ENCODE measurements at regions not wholly inside any gene's neighbourhood (a gene's known extent, or its start where the extent isn't known, plus 50 kb on each side); places are given as distances from the start of the nearest gene placed in this dataset.

- H3K36me3 ChIP-seq (ENCODE audit: control insufficient read depth in 2 of 2, insufficient read depth in 1 of 2, low read length in 2 of 2) = no peaks in the 10 kb centered on the region
- ChIA-PET CTCF (no interaction called here), POLR2A (no interaction called here)
- no peak overlapping the region for H3K4me3 ChIP-seq (ENCODE audit: low read depth, low read length)
- no peaks in the 10 kb centered on the region for H3K4me1 ChIP-seq (ENCODE audit: control insufficient read depth, insufficient read depth, low read length)
- no peak for TF ChIP-seq ZNF239 (tag by site-specific recombination; IDR thresholded peaks at IDR 0.05)
- no peak for TF ChIP-seq ZSCAN16 (tag by site-specific recombination; IDR thresholded peaks at IDR 0.05)
- TF ChIP-seq BCL11A (tag by site-specific recombination; IDR thresholded peaks at IDR 0.05; ENCODE audit: low read depth) = no peak
- TF ChIP-seq ZNF157 (tag by site-specific recombination; IDR thresholded peaks at IDR 0.05) = no peak
- no peak for TF ChIP-seq ZSCAN4 (tag by site-specific recombination; IDR thresholded peaks at IDR 0.05)
- no peak for TF ChIP-seq GLIS1 (tag by site-specific recombination; IDR thresholded peaks at IDR 0.05)
- TF ChIP-seq MZF1 (tag by site-specific recombination; IDR thresholded peaks at IDR 0.05; ENCODE audit: borderline replicate concordance) = no peak
- TF ChIP-seq, protein P1, sequence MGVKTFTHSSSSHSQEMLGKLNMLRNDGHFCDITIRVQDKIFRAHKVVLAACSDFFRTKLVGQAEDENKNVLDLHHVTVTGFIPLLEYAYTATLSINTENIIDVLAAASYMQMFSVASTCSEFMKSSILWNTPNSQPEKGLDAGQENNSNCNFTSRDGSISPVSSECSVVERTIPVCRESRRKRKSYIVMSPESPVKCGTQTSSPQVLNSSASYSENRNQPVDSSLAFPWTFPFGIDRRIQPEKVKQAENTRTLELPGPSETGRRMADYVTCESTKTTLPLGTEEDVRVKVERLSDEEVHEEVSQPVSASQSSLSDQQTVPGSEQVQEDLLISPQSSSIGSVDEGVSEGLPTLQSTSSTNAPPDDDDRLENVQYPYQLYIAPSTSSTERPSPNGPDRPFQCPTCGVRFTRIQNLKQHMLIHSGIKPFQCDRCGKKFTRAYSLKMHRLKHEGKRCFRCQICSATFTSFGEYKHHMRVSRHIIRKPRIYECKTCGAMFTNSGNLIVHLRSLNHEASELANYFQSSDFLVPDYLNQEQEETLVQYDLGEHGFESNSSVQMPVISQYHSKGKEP (tag by site-specific recombination; IDR thresholded peaks at IDR 0.05) = no peak
- TF ChIP-seq ZNF433 (tag by site-specific recombination; IDR thresholded peaks at IDR 0.05; ENCODE audit: low read depth) = no peak
- no peak for TF ChIP-seq PATZ1 (tag by site-specific recombination; IDR thresholded peaks at IDR 0.05)
- TF ChIP-seq PRDM1 (tag by site-specific recombination; IDR thresholded peaks at IDR 0.05) = no peak
- TF ChIP-seq GLI2 (tag by site-specific recombination; IDR thresholded peaks at IDR 0.05; ENCODE audit: borderline replicate concordance, low read depth) = no peak
- TF ChIP-seq, protein P2, sequence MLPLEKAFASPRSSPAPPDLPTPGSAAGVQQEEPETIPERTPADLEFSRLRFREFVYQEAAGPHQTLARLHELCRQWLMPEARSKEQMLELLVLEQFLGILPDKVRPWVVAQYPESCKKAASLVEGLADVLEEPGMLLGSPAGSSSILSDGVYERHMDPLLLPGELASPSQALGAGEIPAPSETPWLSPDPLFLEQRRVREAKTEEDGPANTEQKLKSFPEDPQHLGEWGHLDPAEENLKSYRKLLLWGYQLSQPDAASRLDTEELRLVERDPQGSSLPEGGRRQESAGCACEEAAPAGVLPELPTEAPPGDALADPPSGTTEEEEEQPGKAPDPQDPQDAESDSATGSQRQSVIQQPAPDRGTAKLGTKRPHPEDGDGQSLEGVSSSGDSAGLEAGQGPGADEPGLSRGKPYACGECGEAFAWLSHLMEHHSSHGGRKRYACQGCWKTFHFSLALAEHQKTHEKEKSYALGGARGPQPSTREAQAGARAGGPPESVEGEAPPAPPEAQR (tag by site-specific recombination; IDR thresholded peaks at IDR 0.05) = no peak
- TF ChIP-seq ZFP37 (tag by site-specific recombination; IDR thresholded peaks at IDR 0.05) = no peak
- TF ChIP-seq ZBTB48 (tag by site-specific recombination; IDR thresholded peaks at IDR 0.05) = no peak
- H3K9me3 ChIP-seq (ENCODE audit: control insufficient read depth, insufficient read depth, low read depth, low read length) = no peaks in the 10 kb centered on the region
- H3K27ac ChIP-seq (ENCODE audit: extremely low read depth, low read depth, low read length) = no peak overlapping the region
Measured at GRCh38 chrX:45683914-45684313, 483.2 kb upstream of the DIPK2B start.

GRCh38 chrX:45681891-45682290 lies 481.2 kb upstream of the DIPK2B start:
- Histone ChIP-seq H3K4me3 (ENCODE audit: low read depth, low read length) (no peak overlapping the region), H3K4me1 (ENCODE audit: control insufficient read depth, insufficient read depth, low read length) (no peaks in the 10 kb centered on the region), H3K36me3 (ENCODE audit: control insufficient read depth in 2 of 2, insufficient read depth in 1 of 2, low read length in 2 of 2) (no peaks in the 10 kb centered on the region), H3K27ac (ENCODE audit: extremely low read depth, low read depth, low read length) (no peak overlapping the region), H3K9me3 (ENCODE audit: control insufficient read depth, insufficient read depth, low read depth, low read length) (no peaks in the 10 kb centered on the region)
- TF ChIP-seq ZNF830 (tag by site-specific recombination; IDR thresholded peaks at IDR 0.05; ENCODE audit: low read depth) = no peak
- ChIA-PET POLR2A (no interaction called here), CTCF (no interaction called here)

Measured in HEK293 (cell line).